Fibroblast of mammary gland (primary cell): ENCODE measurements at regions not wholly inside any gene's neighbourhood (a gene's known extent, or its start where the extent isn't known, plus 50 kb on each side); places are given as distances from the start of the nearest gene placed in this dataset.

Source experiments
- DNase-seq: peaks from one replicate; pipeline ENCODE4 v3.0.0-alpha.2; 2010; ENCODE audit warnings: low read depth
- H3K4me3 ChIP-seq: 2 replicates; pipeline ENCODE4 v1.5.1; 2011; ENCODE audit warnings: low read depth, mild to moderate bottlenecking, low read length, moderate library complexity; ENCODE audit not compliant: control insufficient read depth
- CTCF ChIP-seq: conservative IDR thresholded peaks from 2 replicates; pipeline ENCODE4 v1.5.1; 2011; ENCODE audit warnings: low read depth, low read length, inconsistent platforms; ENCODE audit not compliant: control insufficient read depth, insufficient read depth

- TF ChIP-seq CTCF: no peak
- no peak overlapping the region for H3K4me3 ChIP-seq
- DNase-seq: no peak
Measured at GRCh38 chr1:209183195-209183594, 400.3 kb upstream of the CAMK1G start.

GRCh38 chr1:209187589-209187988, 395.9 kb upstream of the CAMK1G start:
- TF ChIP-seq CTCF: no peak
- H3K4me3 ChIP-seq: no peak overlapping the region
- DNase-seq: no peak

GRCh38 chr1:209190591-209191261, 392.8 kb upstream of the CAMK1G start:
- peak; percentile 67 for TF ChIP-seq CTCF
- no peak overlapping the region for H3K4me3 ChIP-seq
- DNase-seq: peak; percentile 43

GRCh38 chr1:209191262-209191634, 392.3 kb upstream of the CAMK1G start:
- no peak overlapping the region for H3K4me3 ChIP-seq
- DNase-seq: no peak
- TF ChIP-seq CTCF: no peak

- no peak for DNase-seq
- no peak for TF ChIP-seq CTCF
- H3K4me3 ChIP-seq: no peak overlapping the region
Measured at GRCh38 chr1:209196140-209196539, 387.4 kb upstream of the CAMK1G start.

GRCh38 chr1:209198961-209199750, 384.4 kb upstream of the CAMK1G start:
- DNase-seq: no peak
- no peak for TF ChIP-seq CTCF
- H3K4me3 ChIP-seq: no peak overlapping the region
